NCI-H1417 treated with DMSO at 0.1 percent for 48 hours (cell line): ENCODE measurements at regions not wholly inside any gene's neighbourhood (a gene's known extent, or its start where the extent isn't known, plus 50 kb on each side); places are given as distances from the start of the nearest gene placed in this dataset.

ENCODE experiments used
- DNase-seq: peaks from one replicate; lab custom pipeline; 2025; lab: John Stamatoyannopoulos, UW

- no peak for DNase-seq
Observed at GRCh38 chr20:60213126-60213893, 255.1 kb downstream of the CDH26 start.

DNA sequence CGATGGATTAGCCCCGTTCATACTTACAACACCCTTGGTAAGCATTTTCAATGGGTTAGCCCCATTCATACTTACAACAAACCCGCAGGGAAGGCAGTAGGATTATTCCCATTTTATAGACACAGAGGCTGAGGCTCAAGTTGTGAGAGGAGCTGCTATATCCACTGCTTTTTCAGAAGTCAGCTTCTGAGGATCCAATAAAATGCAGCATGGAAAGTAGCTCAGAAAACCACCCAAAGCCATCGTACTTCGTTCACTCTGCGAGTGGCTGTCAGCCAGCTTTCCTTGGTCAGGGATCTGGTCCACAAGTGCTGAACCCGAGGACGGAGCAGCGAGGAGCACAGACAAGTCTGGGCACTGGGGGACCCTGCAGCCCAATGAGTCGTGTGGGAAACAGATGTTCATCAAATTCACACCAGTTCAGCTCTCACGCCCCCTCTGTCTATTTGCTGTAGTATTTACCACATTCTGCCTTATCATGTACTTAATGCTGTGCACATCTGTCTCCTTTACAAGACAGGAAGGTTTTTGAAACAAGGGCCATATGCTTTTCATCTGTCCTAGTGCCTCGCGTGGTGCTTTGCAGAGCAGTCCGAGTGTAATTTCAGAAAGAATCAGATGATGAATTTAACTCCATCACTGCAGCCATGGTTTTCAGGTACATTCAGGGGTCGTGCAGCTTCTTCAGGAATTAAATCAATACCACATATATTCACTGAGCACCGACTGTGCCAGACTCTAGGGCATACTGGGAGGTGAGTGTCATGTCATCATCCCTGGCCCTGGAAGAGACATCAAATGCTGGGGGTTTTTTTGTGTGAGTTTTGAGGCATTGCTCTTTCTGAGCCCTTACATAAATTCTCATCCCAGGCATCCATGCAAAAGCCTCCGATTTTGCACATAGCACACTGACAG is 256.9 kb downstream of the CDH26 start:
- no peak for DNase-seq

GRCh38 chr20:60215816-60216730 is 257.9 kb downstream of the CDH26 start:
- no peak for DNase-seq

DNA sequence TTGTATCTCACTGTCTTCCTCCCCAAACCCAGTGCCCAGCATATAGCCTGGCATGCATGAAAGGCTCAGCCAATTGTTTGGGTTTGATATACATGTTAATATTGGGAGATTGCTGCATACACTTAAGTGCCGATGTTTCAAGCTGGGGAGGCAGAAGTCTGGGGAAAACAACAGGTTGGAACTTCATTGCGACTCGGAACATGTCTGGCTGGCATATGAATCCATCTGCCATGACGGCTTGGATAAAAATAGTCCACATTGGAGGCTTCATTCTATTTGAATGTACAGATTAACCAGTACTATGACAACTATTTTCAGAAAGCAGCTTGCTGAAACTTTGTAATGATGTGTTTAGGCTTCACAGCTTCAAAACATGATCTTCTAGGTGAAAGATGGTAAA is 261.0 kb downstream of the CDH26 start:
- no peak for DNase-seq

- DNase-seq, result no peak
Observed at GRCh38 chr20:60219984-60220562, 261.9 kb downstream of the CDH26 start.

DNA sequence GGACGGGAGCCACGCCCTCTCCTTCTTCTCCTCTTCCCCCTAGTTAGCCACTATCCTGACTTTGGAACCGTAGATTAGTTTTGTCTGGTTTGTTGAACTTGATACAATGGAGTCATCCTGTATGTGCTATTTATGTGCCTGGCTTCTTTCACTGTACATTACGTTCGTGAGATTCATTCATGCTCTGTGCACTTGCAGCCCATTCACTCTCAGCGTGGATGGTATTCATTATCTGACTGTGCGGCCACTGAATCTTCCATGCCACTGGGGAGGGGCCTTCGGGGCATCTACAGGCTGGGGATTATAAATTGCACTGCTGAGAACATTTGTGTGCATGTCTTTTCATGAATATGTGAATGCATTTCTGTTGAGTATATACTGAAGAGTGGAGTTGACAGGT is 262.5 kb downstream of the CDH26 start:
- no peak for DNase-seq

GRCh38 chr20:60221593-60221992 is 263.4 kb downstream of the CDH26 start:
- DNase-seq, result no peak

DNA sequence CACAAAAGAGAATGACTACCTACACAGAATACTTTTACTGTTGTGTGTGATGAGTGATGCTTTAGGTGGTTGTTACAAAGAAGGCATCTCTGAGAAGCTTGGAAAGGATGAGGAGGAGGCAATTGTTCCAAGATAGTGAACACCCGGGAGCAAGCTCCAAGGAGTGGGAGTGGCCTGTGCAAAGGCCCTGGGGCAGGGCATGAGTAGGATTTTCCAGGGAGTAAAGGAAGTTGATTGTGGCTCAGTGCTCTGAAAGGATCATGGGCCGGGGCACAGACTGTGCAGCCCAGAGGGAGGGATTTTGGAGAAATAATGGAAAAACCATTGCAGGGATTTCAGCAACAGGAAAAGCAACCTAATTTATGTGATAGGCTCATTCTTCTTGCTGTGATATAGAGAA is 264.3 kb downstream of the CDH26 start:
- DNase-seq, result no peak

DNA sequence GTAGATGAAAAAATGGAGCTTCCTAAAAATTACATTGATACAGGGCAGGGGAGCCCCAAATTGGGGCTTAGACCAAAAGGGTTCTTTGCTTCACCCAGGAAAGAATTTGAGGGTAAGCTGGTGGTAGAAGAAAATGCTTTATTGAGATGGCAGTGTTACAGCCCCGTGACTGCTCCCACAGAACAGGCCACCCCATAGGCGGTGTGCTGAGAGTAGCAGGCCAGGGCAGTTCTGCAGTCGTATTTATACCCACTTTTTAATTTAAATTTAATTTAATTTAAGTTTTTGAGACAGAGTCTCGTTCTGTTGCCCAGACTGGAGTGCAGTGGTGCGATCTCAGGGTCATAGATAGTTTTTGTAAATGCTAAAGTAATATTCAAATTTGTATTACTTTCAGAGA is 265.0 kb downstream of the CDH26 start:
- no peak for DNase-seq

DNA sequence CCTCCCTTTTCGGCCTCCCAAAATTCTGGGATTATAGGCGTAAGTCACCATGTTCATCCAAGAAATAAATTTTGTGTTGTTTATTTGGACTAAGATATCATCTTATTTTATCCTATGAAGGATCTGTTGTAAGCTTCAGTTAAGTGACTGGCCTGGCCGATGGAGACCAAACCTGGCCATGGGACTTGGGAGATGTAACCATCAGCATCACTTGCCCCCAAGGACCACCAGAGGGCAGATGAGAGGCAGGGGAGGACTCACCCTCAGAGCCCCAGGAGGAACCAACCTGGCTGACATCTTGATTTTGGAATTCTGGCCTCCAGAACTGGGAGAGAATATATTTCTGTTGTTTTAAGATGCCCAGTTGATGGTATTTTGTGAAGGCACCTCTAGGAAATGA is 266.7 kb downstream of the CDH26 start:
- no peak for DNase-seq

DNA sequence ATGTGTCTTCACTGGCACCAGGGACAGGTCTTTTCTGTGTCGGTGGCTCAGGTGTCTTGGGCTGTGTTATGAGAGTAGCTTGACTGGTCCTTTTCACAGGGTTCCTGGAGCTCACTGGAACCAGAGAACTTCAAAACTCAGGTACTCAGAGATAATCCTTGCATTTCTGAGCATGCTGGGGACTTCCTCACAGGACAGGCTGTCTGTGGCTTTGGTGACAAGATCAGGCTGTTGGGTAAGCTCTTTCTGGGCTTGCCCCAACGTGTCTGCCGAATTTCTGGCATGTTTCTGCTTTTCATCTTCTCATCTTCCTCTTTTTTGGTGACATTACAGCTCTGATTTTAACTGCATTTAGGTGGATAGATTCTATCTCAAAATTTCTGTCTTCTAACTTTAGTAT is 270.0 kb downstream of the CDH26 start:
- DNase-seq, result no peak

GRCh38 chr20:60232380-60232779 is 274.2 kb downstream of the CDH26 start:
- DNase-seq, result no peak

- no peak for DNase-seq
Observed at GRCh38 chr20:60233018-60233630, 274.9 kb downstream of the CDH26 start.

GRCh38 chr20:60236613-60237012 is 278.4 kb downstream of the CDH26 start:
- no peak for DNase-seq

- no peak for DNase-seq
Observed at GRCh38 chr20:60237981-60238380, 279.8 kb downstream of the CDH26 start.

GRCh38 chr20:60238992-60239660 is 280.9 kb downstream of the CDH26 start:
- DNase-seq, result no peak

DNA sequence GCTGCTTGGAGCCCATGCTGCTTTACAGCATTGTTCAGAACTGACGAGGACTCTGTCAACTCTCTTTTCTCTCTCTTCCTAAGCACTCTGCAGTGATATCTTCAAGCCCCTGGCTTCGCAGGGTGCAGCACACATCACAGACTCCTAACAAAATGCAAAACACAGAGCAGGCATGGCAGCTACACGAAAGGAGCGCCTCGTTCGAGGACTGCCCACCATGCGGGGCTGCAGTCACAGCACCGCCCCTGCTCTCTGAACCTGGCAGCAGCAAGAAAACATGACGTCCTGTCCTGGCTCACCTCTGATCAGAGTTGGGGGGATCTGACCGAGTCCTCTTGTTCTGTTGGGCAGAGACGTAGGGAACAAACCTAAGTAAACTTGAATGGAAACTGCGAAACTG is 281.7 kb downstream of the CDH26 start:
- DNase-seq, result no peak

GRCh38 chr20:60240415-60240814 is 282.2 kb downstream of the CDH26 start:
- DNase-seq, result no peak

DNA sequence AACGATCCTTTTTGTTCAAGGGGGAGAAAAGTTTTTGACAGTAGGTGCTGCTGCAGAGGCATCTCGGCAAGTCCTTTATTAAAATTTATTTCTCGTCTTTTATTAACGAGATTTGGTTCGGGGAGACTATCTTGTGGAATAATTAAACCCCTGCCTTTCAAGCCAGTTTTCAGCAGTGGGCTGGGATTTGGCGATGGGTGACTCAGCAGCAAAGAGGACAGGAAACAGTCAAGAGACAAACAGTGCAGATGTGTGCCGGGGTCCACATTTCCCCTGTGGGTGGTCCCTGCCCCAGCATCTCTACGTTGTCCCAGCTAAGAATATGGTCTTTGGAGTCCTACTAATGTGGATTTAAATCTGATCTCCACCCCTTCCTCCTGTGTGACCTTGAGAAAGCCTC is 282.8 kb downstream of the CDH26 start:
- no peak for DNase-seq

- DNase-seq, result no peak
Observed at GRCh38 chr20:60242836-60243505, 284.7 kb downstream of the CDH26 start.
